Spleen (tissue), 11 donors: ENCODE measurements at regions not wholly inside any gene's neighbourhood (a gene's known extent, or its start where the extent isn't known, plus 50 kb on each side); places are given as distances from the start of the nearest gene placed in this dataset.

ENCODE experiments used
- DNase-seq: peaks from one replicate; pipeline ENCODE4 v3.0.0-alpha.2; 2020
- H3K27ac ChIP-seq, 8 donors: fragments of 200-600 bp; sonication (generic) in 7 of 8; 1 replicate in 4 of 8; 2 replicates in 4 of 8; pipeline versions ENCODE4 v1.5.0 to v1.8.0; 2016 to 2021; ENCODE audit warnings: inconsistent platforms in 4 of 8, mild to moderate bottlenecking in 4 of 8, moderate library complexity in 1 of 8
- H3K27me3 ChIP-seq, 7 donors: fragments of 200-600 bp; sonication (generic) in 6 of 7; replicated peaks in 1 of 7; 1 replicate in 4 of 7; 2 replicates in 3 of 7; pipeline versions ENCODE4 v1.5.0 to v1.8.0; 2016 to 2021; ENCODE audit warnings: inconsistent platforms in 3 of 7, mild to moderate bottlenecking in 1 of 7
- H3K36me3 ChIP-seq, 6 donors: fragments of 200-600 bp; sonication (generic) in 5 of 6; 1 replicate in 4 of 6; 2 replicates in 2 of 6; pipeline versions ENCODE4 v1.5.0 to v1.8.0; 2016 to 2021; ENCODE audit warnings: inconsistent platforms in 2 of 6
- H3K4me1 ChIP-seq, 6 donors: fragments of 200-600 bp; sonication (generic) in 5 of 6; 1 replicate in 3 of 6; 2 replicates in 3 of 6; pipeline versions ENCODE4 v1.5.0 to v1.8.0; 2016 to 2021; ENCODE audit warnings: inconsistent platforms in 3 of 6
- H3K4me3 ChIP-seq, 8 donors: fragments of 200-600 bp; sonication (generic) in 7 of 8; 1 replicate in 4 of 8; 2 replicates in 4 of 8; pipeline versions ENCODE4 v1.5.0 to v1.8.0; 2016 to 2021; ENCODE audit warnings: inconsistent platforms in 4 of 8, mild to moderate bottlenecking in 4 of 8, moderate library complexity in 2 of 8
- H3K9me3 ChIP-seq, 8 donors: fragments of 200-600 bp; sonication (generic) in 7 of 8; 1 replicate in 4 of 8; 2 replicates in 4 of 8; pipeline versions ENCODE4 v1.5.0 to v1.8.0; 2016 to 2021; ENCODE audit warnings: inconsistent platforms in 4 of 8
- CTCF ChIP-seq, 11 experiments: fragments of 200-600 bp in 7 of 11; fragments of 450-650 bp in 4 of 11; sonication (generic) in 4 of 11; IDR thresholded peaks in 8 of 11; conservative IDR thresholded peaks in 3 of 11; 1 replicate in 7 of 11; 2 replicates in 4 of 11; pipeline versions ENCODE4 v1.4.0 to v1.8.0; 2016 to 2021; ENCODE audit warnings: antibody characterized with exemption in 11 of 11, inconsistent platforms in 4 of 11, mild to moderate bottlenecking in 1 of 11
- POLR2A ChIP-seq, 3 donors: fragments of 450-650 bp; IDR thresholded peaks; one replicate each; pipeline ENCODE4 v1.5.1; 2017; ENCODE audit warnings: antibody characterized with exemption in 3 of 3, mild to moderate bottlenecking in 1 of 3
- POLR2AphosphoS5 ChIP-seq, 3 donors: sonication (generic); formaldehyde crosslinking; IDR thresholded peaks; one replicate each; pipeline ENCODE4 v1.5.1; 2017; ENCODE audit warnings: antibody characterized with exemption in 3 of 3
- WGBS, 5 donors: extraction: QIAGEN DNeasy Blood & Tissue Kit in 3 of 5; methylation state at CpG; one replicate each; pipeline versions ENCODE4 v1.1.5 to v1.1.7; 2013 to 2018; 5-methylcytosine and 5-hydroxymethylcytosine counted together
- intact Hi-C: fragments of 100-400 bp; cut with DNase I; formaldehyde crosslinking; loops from one replicate; pipeline ENCODE4 v1.15.0; 2023; ENCODE audit warnings: low total_unique reads
- donor health status: healthy with polysubstance abuse.
- donor health status: DM: no; HTN: no; CAD: no; lungs with moderate emphysema.
- donor health status: DM: no; HTN: no; CAD: no.
- donor health status: Bipolar disorder and iron deficiency.
- donor health status: healthy.
- donor health status: DM: no; HTN: no; CAD: no.
- donor health status: DM: yes; HTN: yes; CAD: no.

GRCh38 chr2:226411727-226412360, 387.8 kb downstream of the IRS1 start:
- 86 to 93% (median 89%) methylated on average over 4 of the region's 4 CpGs for WGBS, 5 donors
- intact Hi-C loops: no loop called here
- H3K36me3 ChIP-seq: no peaks in the 10 kb centered on the region

GRCh38 chr2:226411205-226411604, 388.4 kb downstream of the IRS1 start:
- Histone ChIP-seq H3K4me1 (no peaks in the 10 kb centered on the region), H3K9me3 (no peaks in the 10 kb centered on the region), H3K36me3 (no peaks in the 10 kb centered on the region), H3K27me3 (peaks cover 0 to 8% (median 0%) of the 10 kb centered on the region in 7 donors), H3K4me3 (no peak overlapping the region), H3K27ac (no peak overlapping the region)
- intact Hi-C loops: no loop called here
- no peak for TF ChIP-seq POLR2AphosphoS5 (IDR thresholded peaks at IDR 0.05)
- TF ChIP-seq CTCF (IDR thresholded peaks at IDR 0.05 in 8 of 11, conservative IDR thresholded peaks at IDR 0.05 in 3 of 11): no peak
- no peak for TF ChIP-seq POLR2A (IDR thresholded peaks at IDR 0.05)
- no peak for DNase-seq
- 81 to 98% (median 93%) methylated on average over 3 of the region's 3 CpGs for WGBS, 5 donors

More at GRCh38 chr2:226411727-226412360, 387.8 kb downstream of the IRS1 start:
- H3K4me3 ChIP-seq: no peak overlapping the region
- no peak overlapping the region for H3K27ac ChIP-seq
- DNase-seq: no peak
- no peaks in the 10 kb centered on the region for H3K9me3 ChIP-seq
- H3K27me3 ChIP-seq: peaks cover 0 to 8% (median 0%) of the 10 kb centered on the region in 7 donors
- TF ChIP-seq POLR2A (IDR thresholded peaks at IDR 0.05) (no peak), POLR2AphosphoS5 (IDR thresholded peaks at IDR 0.05) (no peak), CTCF (IDR thresholded peaks at IDR 0.05 in 8 of 11, conservative IDR thresholded peaks at IDR 0.05 in 3 of 11) (no peak)
- H3K4me1 ChIP-seq: no peaks in the 10 kb centered on the region

- Histone ChIP-seq H3K27ac (no peak overlapping the region), H3K9me3 (no peaks in the 10 kb centered on the region), H3K27me3 (peaks cover 0 to 9% (median 0%) of the 10 kb centered on the region in 7 donors), H3K4me3 (no peak overlapping the region), H3K4me1 (no peaks in the 10 kb centered on the region), H3K36me3 (no peaks in the 10 kb centered on the region)
- intact Hi-C loops: no loop called here
- TF ChIP-seq CTCF (IDR thresholded peaks at IDR 0.05 in 8 of 11, conservative IDR thresholded peaks at IDR 0.05 in 3 of 11) (no peak), POLR2A (IDR thresholded peaks at IDR 0.05) (no peak), POLR2AphosphoS5 (IDR thresholded peaks at IDR 0.05) (no peak)
- no peak for DNase-seq
- WGBS, 5 donors: 60 to 74% (median 68%) methylated on average over 4 of the region's 4 CpGs
Measured at GRCh38 chr2:226410247-226410835, 389.3 kb downstream of the IRS1 start.

GRCh38 chr2:226409134-226409533, 390.5 kb downstream of the IRS1 start:
- H3K9me3 ChIP-seq: no peaks in the 10 kb centered on the region
- H3K4me3 ChIP-seq: no peak overlapping the region
- peaks cover 0 to 6% (median 0%) of the 10 kb centered on the region in 7 donors for H3K27me3 ChIP-seq
- 80 to 97% (median 90%) methylated on average over 1 of the region's 1 CpG for WGBS, 5 donors
- H3K27ac ChIP-seq: no peak overlapping the region
- H3K4me1 ChIP-seq: no peaks in the 10 kb centered on the region
- H3K36me3 ChIP-seq: no peaks in the 10 kb centered on the region
- DNase-seq: no peak
- intact Hi-C loops: no loop called here
- TF ChIP-seq CTCF (IDR thresholded peaks at IDR 0.05 in 8 of 11, conservative IDR thresholded peaks at IDR 0.05 in 3 of 11) (no peak), POLR2A (IDR thresholded peaks at IDR 0.05) (no peak), POLR2AphosphoS5 (IDR thresholded peaks at IDR 0.05) (no peak)
